Heart left ventricle (tissue), 16 donors: ENCODE measurements at regions not wholly inside any gene's neighbourhood (a gene's known extent, or its start where the extent isn't known, plus 50 kb on each side); places are given as distances from the start of the nearest gene placed in this dataset.
A peak's percentile ranks its signal among the peaks of the same experiment; 100 is the strongest.

Experiments used
- ATAC-seq, 4 donors: fragments of 200-7000 bp; cut with Tn5 transposase; one replicate each; pipeline ENCODE4 v1.9.1; 2020 to 2022; ENCODE audit warnings: moderate library complexity in 4 of 4, mild to moderate bottlenecking in 3 of 4, moderate number of reproducible peaks in 1 of 4
- DNase-seq, 5 donors: peaks; one replicate each; pipeline ENCODE4 v3.0.0-alpha.2; 2020
- H3K27ac ChIP-seq, 12 donors: fragments of 200-600 bp; sonication (generic) in 4 of 12; one replicate each; pipeline versions ENCODE4 v1.5.0 to v1.8.0; 2016 to 2022; ENCODE audit warnings: mild to moderate bottlenecking in 2 of 12
- H3K27me3 ChIP-seq, 9 donors: fragments of 200-600 bp; sonication (generic) in 2 of 9; one replicate each; pipeline versions ENCODE4 v1.5.1 to v1.8.0; 2016 to 2022; ENCODE audit warnings: mild to moderate bottlenecking in 3 of 9
- H3K36me3 ChIP-seq, 9 donors: fragments of 200-600 bp; sonication (generic) in 2 of 9; one replicate each; pipeline versions ENCODE4 v1.5.0 to v1.8.0; 2018 to 2022; ENCODE audit warnings: mild to moderate bottlenecking in 2 of 9
- H3K4me1 ChIP-seq, 12 donors: fragments of 200-600 bp; sonication (generic) in 4 of 12; one replicate each; pipeline versions ENCODE4 v1.5.0 to v1.8.0; 2016 to 2022; ENCODE audit warnings: mild to moderate bottlenecking in 3 of 12
- H3K4me3 ChIP-seq, 12 donors: fragments of 200-600 bp; sonication (generic) in 4 of 12; one replicate each; pipeline versions ENCODE4 v1.5.0 to v1.8.0; 2017 to 2022; ENCODE audit warnings: mild to moderate bottlenecking in 9 of 12, moderate library complexity in 4 of 12
- H3K9me3 ChIP-seq, 12 donors: fragments of 200-600 bp; sonication (generic) in 4 of 12; one replicate each; pipeline versions ENCODE4 v1.5.0 to v1.8.0; 2016 to 2022; ENCODE audit warnings: mild to moderate bottlenecking in 1 of 12
- POLR2A ChIP-seq, 2 donors: fragments of 450-650 bp; IDR thresholded peaks; one replicate each; pipeline ENCODE4 v1.6.1; 2017; ENCODE audit warnings: antibody characterized with exemption in 2 of 2, mild to moderate bottlenecking in 2 of 2, moderate library complexity in 2 of 2
- WGBS, 4 donors: extraction: QIAGEN DNeasy Blood & Tissue Kit in 2 of 4; methylation state at CpG; one replicate each; pipeline versions ENCODE4 v1.1.5 to v1.1.7; 2013 to 2018; 5-methylcytosine and 5-hydroxymethylcytosine counted together
- intact Hi-C, 10 donors: fragments of 100-400 bp; cut with DNase I; formaldehyde crosslinking; loops; one replicate each; pipeline versions ENCODE4 v1.11.1 to v1.14.2; 2022
- TF ChIP-seq, protein P1 (sequence below), 12 donors: fragments of 200-600 bp; sonication (generic) in 4 of 12; IDR thresholded peaks; one replicate each; pipeline versions ENCODE4 v1.5.0 to v1.8.0; 2018 to 2022; ENCODE audit warnings: antibody characterized with exemption in 12 of 12, mild to moderate bottlenecking in 5 of 12
- donor health status: ischemic (EF 13 %, LVEDD 7.1; RV severe dilation, severe dysfunction).
- donor health status: healthy with polysubstance abuse.
- donor health status: DM: no; HTN: yes; CAD: no.
- donor health status: DM: no; HTN: no; CAD: no.
- donor health status: ischemic (EF 25% LVEDD 6.9; RV normal size, moderate dysfunction).
- donor health status: ischemic (EF 25% LVEDD 5.7; RV mildly dilated, moderate dysfunction).
- donor health status: healthy.
- donor health status: DM: yes; HTN: yes; CAD: no.
- donor health status: ischemic (EF 35%, LVEDD 5.7; RV mildly dilated, moderate dysfunction).
- donor health status: nonischemic (EF 11% LVEDD 7.7; RV severe dilation, severe dysfunction).
- donor health status: DM: yes; HTN: yes; CAD: no.
- donor health status: PGD.
- donor health status: ischemic (EF 29% LVEDD 5.4; RV normal size, mild dysfunction).
- donor health status: nonischemic (EF 23%, LVEDD 6.1; RV moderate dilation, normal function).

DNA sequence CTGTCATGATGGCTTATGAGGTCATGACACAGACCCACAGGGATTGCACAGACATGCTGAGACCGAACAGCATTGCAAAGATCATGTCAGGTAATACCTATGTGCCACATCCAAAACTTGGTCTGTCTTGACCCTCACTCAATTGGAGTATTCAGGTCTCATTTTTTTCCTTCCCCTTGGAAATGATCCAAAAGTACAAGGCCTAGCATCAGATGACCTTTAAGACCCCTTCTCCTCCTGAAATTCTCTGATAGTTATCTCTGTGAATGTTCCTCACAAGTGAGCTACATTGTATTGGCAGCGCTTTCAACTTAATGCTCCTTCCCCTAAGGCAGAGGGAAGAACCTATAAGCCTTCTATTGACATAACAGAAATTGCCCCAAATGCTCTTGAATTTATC lies 507.4 kb upstream of the JARID2 start:
- H3K36me3 ChIP-seq = no peaks in the 10 kb centered on the region
- intact Hi-C loops = no loop called here
- ATAC-seq = no peak
- peaks cover 0 to 44% (median 3%) of the 10 kb centered on the region in 12 donors for H3K4me1 ChIP-seq
- no peaks in the 10 kb centered on the region for H3K27me3 ChIP-seq
- 88 to 98% (median 97%) methylated on average over 2 of the region's 2 CpGs for WGBS, 4 donors
- TF ChIP-seq, protein P1, sequence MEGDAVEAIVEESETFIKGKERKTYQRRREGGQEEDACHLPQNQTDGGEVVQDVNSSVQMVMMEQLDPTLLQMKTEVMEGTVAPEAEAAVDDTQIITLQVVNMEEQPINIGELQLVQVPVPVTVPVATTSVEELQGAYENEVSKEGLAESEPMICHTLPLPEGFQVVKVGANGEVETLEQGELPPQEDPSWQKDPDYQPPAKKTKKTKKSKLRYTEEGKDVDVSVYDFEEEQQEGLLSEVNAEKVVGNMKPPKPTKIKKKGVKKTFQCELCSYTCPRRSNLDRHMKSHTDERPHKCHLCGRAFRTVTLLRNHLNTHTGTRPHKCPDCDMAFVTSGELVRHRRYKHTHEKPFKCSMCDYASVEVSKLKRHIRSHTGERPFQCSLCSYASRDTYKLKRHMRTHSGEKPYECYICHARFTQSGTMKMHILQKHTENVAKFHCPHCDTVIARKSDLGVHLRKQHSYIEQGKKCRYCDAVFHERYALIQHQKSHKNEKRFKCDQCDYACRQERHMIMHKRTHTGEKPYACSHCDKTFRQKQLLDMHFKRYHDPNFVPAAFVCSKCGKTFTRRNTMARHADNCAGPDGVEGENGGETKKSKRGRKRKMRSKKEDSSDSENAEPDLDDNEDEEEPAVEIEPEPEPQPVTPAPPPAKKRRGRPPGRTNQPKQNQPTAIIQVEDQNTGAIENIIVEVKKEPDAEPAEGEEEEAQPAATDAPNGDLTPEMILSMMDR (IDR thresholded peaks at IDR 0.05) = no peak
- TF ChIP-seq POLR2A (IDR thresholded peaks at IDR 0.05) = no peak
- H3K9me3 ChIP-seq = no peaks in the 10 kb centered on the region
- H3K4me3 ChIP-seq = no peak overlapping the region
- H3K27ac ChIP-seq = peak overlapping the region in 1 of 12 donors; percentile 49
- no peak for DNase-seq

DNA sequence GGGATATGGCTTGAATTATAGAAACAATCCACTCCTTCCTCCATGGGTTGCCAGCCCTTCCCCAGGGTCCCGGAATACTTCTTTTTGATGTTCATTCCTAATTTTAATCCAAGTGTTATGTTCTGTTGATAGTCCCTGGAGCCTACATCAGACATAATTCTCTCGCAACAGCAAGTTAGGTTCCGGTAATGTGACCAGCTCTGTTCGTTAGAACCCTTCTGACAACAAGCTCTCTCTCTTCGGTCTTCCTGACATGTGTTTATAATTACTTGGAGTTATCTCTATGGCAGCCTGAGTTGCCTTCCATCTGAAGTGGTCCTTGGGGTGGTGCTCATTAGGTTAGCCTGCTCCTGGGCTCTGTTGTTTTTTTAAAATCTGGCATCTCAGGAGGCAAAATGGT lies 506.9 kb upstream of the JARID2 start:
- intact Hi-C loops = no loop called here
- Histone ChIP-seq H3K27ac (peak overlapping the region in 1 of 12 donors; percentile 49), H3K9me3 (no peaks in the 10 kb centered on the region), H3K4me1 (peaks cover 0 to 44% (median 4%) of the 10 kb centered on the region in 12 donors), H3K36me3 (no peaks in the 10 kb centered on the region), H3K27me3 (no peaks in the 10 kb centered on the region), H3K4me3 (no peak overlapping the region)
- peak in 1 of 4 donors; percentile 51 for ATAC-seq
- 48 to 55% (median 50%) methylated on average over 5 of the region's 5 CpGs for WGBS, 4 donors
- DNase-seq = no peak
- no peak for TF ChIP-seq POLR2A (IDR thresholded peaks at IDR 0.05)
- TF ChIP-seq, protein P1 (IDR thresholded peaks at IDR 0.05) = no peak

DNA sequence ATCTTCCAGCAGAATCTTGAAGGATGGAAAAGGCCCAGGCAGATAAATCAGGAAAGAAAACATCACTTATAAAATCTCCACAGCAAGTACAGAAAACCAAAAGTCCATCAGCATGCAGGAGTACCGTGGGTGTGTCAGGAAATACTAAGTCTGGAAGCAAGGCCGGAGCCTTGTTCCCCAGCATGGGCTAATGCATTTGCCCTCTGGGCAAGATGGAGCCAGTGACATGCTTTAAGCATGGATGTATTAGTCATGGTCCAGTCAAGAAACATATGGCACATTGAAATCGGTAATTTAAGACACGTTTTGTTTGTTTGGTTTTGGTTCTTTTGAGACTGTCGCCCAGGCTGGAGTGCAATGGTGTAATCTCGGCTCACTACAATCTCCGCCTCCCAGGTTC lies 506.0 kb upstream of the JARID2 start:
- Histone ChIP-seq H3K36me3 (no peaks in the 10 kb centered on the region), H3K4me1 (peaks cover 0 to 39% (median 3%) of the 10 kb centered on the region in 12 donors), H3K4me3 (no peak overlapping the region), H3K27ac (no peak overlapping the region), H3K9me3 (no peaks in the 10 kb centered on the region), H3K27me3 (no peaks in the 10 kb centered on the region)
- intact Hi-C loops = no loop called here
- 72 to 88% (median 73%) methylated on average over 7 of the region's 7 CpGs for WGBS, 4 donors
- no peak for DNase-seq
- no peak for ATAC-seq
- TF ChIP-seq, protein P1 (IDR thresholded peaks at IDR 0.05) = no peak

GRCh38 chr6:14742171-14742570 lies 503.7 kb upstream of the JARID2 start:
- DNase-seq (no peak), ATAC-seq (no peak)
- 96 to 98% (median 97%) methylated on average over 2 of the region's 2 CpGs for WGBS, 4 donors
- TF ChIP-seq POLR2A (IDR thresholded peaks at IDR 0.05) = no peak
- TF ChIP-seq, protein P1 (IDR thresholded peaks at IDR 0.05) = no peak
- Histone ChIP-seq H3K9me3 (peaks cover 0 to 9% (median 0%) of the 10 kb centered on the region in 12 donors), H3K27me3 (peaks cover 0 to under 1% (median 0%) of the 10 kb centered on the region in 9 donors), H3K27ac (no peak overlapping the region), H3K36me3 (no peaks in the 10 kb centered on the region), H3K4me1 (peaks cover 0 to 32% (median 1%) of the 10 kb centered on the region in 12 donors), H3K4me3 (no peak overlapping the region)
- intact Hi-C loops = no loop called here
